Thyroid gland (tissue), 4 donors: ENCODE measurements at regions not wholly inside any gene's neighbourhood (a gene's known extent, or its start where the extent isn't known, plus 50 kb on each side); places are given as distances from the start of the nearest gene placed in this dataset.

Experiments
- DNase-seq, 2 donors: peaks; one replicate each; pipeline ENCODE4 v3.0.0-alpha.2; 2019
- H3K27ac ChIP-seq, 3 donors: fragments of 200-600 bp; sonication (generic); 1 replicate in 2 of 3; 2 replicates in 1 of 3; pipeline ENCODE4 v1.5.1; 2016 to 2019; ENCODE audit warnings: mild to moderate bottlenecking in 1 of 3, moderate library complexity in 1 of 3
- H3K27me3 ChIP-seq: fragments of 200-600 bp; sonication (generic); one replicate; pipeline ENCODE4 v1.5.1; 2019
- H3K36me3 ChIP-seq, 2 donors: fragments of 200-600 bp; sonication (generic); one replicate each; pipeline ENCODE4 v1.5.1; 2016 to 2019
- H3K4me1 ChIP-seq, 2 donors: fragments of 200-600 bp; sonication (generic); one replicate each; pipeline ENCODE4 v1.5.1; 2017 to 2019
- H3K4me3 ChIP-seq, 3 donors: fragments of 200-600 bp; sonication (generic); replicated peaks in 1 of 3; 1 replicate in 2 of 3; 2 replicates in 1 of 3; pipeline ENCODE4 v1.5.1; 2016; ENCODE audit warnings: mild to moderate bottlenecking in 1 of 3
- H3K9me3 ChIP-seq: fragments of 200-600 bp; sonication (generic); one replicate; pipeline ENCODE4 v1.5.1; 2017
- POLR2A ChIP-seq, 2 donors: fragments of 450-650 bp; IDR thresholded peaks; one replicate each; pipeline ENCODE4 v1.6.1; 2017; ENCODE audit warnings: antibody characterized with exemption in 2 of 2, mild to moderate bottlenecking in 2 of 2, moderate library complexity in 1 of 2
- WGBS, 2 donors: methylation state at CpG; one replicate each; pipeline ENCODE4 v1.1.5; 2017; 5-methylcytosine and 5-hydroxymethylcytosine counted together
- intact Hi-C: fragments of 100-400 bp; cut with DNase I; formaldehyde crosslinking; loops from one replicate; pipeline ENCODE4 v1.15.1; 2023
- TF ChIP-seq, protein P1 (sequence below), 6 experiments: fragments of 200-600 bp in 3 of 6; fragments of 450-650 bp in 3 of 6; sonication (generic) in 3 of 6; IDR thresholded peaks; one replicate each; pipeline ENCODE4 v1.5.1; 2016 to 2019; ENCODE audit warnings: antibody characterized with exemption in 6 of 6, mild to moderate bottlenecking in 2 of 6, inconsistent platforms in 1 of 6, moderate library complexity in 1 of 6

DNA sequence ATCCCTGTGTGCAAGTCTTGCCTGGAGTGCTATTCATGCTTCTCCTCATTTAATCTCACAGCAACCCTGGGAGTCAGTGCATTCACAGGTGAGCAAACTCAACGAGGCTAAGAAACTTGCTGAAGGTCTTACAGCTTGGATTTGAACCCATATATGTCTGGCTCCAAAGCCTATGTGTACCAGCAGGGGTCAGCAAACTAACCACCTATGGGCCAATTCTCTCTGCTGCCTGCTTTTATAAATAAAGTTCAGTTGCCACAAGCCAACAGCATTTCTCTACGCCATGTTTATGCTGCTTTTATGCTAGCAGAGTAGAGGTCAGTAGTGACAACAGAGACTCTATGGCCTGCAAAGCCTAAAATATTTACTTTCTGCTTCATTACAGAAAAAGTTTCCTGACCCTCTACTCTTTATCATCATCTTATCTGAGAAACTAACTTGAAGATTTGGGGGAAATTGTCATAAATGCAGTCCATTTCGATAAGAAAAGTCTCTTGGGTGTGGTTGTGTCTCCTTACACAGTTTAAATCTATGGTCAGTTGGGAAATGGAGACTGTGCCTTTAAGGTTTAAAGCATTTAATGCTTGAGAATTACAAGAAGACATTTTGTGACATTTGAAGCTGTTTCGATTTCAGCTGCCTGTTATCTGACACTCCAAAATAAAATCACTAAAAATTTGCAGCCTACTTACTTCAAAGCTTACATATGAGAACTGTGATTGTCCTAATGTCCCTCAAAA, 137.7 kb downstream of the PRELID2 start:
- H3K4me1 ChIP-seq: no peaks in the 10 kb centered on the region
- intact Hi-C loops: no loop called here
- WGBS, 2 donors: 66 to 70% methylated on average over 4 of the region's 4 CpGs

DNA sequence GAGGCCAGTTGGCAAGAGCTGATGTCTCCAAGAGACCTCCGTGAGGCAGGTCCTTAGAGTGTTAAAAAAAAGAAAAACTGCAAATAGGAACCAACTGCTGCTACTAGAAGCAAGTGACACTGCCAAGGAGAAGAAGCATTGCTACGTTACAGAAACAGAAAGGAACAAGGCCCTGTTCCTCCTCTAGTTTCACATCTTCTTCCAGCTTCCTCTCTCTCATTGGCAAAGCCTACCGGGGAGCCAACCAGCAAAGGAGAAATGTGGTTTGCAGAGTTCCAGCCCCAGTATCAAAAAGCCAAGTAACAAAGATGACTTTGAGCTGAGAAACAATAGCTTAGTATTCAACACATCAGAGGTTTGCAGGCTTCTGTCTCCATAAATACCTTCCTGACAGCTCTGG, 145.9 kb downstream of the PRELID2 start:
- H3K4me1 ChIP-seq: no peaks in the 10 kb centered on the region
- no peak for DNase-seq
- WGBS, 2 donors: 68 to 71% methylated on average over 3 of the region's 3 CpGs
- no peak overlapping the region for H3K27ac ChIP-seq
- no peak for TF ChIP-seq POLR2A (IDR thresholded peaks at IDR 0.05)
- TF ChIP-seq, protein P1, sequence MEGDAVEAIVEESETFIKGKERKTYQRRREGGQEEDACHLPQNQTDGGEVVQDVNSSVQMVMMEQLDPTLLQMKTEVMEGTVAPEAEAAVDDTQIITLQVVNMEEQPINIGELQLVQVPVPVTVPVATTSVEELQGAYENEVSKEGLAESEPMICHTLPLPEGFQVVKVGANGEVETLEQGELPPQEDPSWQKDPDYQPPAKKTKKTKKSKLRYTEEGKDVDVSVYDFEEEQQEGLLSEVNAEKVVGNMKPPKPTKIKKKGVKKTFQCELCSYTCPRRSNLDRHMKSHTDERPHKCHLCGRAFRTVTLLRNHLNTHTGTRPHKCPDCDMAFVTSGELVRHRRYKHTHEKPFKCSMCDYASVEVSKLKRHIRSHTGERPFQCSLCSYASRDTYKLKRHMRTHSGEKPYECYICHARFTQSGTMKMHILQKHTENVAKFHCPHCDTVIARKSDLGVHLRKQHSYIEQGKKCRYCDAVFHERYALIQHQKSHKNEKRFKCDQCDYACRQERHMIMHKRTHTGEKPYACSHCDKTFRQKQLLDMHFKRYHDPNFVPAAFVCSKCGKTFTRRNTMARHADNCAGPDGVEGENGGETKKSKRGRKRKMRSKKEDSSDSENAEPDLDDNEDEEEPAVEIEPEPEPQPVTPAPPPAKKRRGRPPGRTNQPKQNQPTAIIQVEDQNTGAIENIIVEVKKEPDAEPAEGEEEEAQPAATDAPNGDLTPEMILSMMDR (IDR thresholded peaks at IDR 0.05): no peak
- no peak overlapping the region for H3K4me3 ChIP-seq
- H3K9me3 ChIP-seq: no peaks in the 10 kb centered on the region
- H3K27me3 ChIP-seq: no peaks in the 10 kb centered on the region
- no peaks in the 10 kb centered on the region for H3K36me3 ChIP-seq
- intact Hi-C loops: loop anchor here (10.0 kb wide), 2 partner anchors 136 to 366 kb away; no protein-coding TSS in a partner anchor

More for the DNA sequence above, 137.7 kb downstream of the PRELID2 start:
- no peak for DNase-seq
- TF ChIP-seq, protein P1 (IDR thresholded peaks at IDR 0.05): peak in 3 of 6 experiments; percentile 29 to 33 (median 32)
- no peak for TF ChIP-seq POLR2A (IDR thresholded peaks at IDR 0.05)
- no peaks in the 10 kb centered on the region for H3K36me3 ChIP-seq
- H3K27ac ChIP-seq: no peak overlapping the region
- no peaks in the 10 kb centered on the region for H3K9me3 ChIP-seq
- H3K27me3 ChIP-seq: no peaks in the 10 kb centered on the region
- no peak overlapping the region for H3K4me3 ChIP-seq

DNA sequence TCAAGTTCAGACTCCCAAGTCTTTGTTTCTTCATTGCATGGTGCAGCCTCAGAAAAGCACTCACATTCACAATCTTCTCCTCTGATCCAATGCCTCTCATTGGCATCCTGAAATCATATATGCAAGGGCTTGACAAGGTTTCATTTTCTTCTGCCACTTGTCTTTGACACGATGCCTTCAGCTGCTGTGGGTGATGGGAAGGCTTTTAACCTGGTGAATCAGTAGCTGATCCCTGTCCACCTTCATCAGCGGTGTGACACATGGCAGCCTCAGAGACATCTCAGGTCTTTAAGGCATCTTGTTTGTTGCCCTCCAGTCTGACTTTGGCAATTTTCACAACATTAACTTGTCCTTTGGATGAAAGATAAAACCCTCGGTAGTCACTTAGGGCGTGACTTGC, 147.2 kb downstream of the PRELID2 start:
- intact Hi-C loops: loop anchor here (10.0 kb wide), 2 partner anchors 137 to 367 kb away; no protein-coding TSS in a partner anchor
- TF ChIP-seq POLR2A (IDR thresholded peaks at IDR 0.05): no peak
- TF ChIP-seq, protein P1 (IDR thresholded peaks at IDR 0.05): no peak
- H3K9me3 ChIP-seq: no peaks in the 10 kb centered on the region
- no peaks in the 10 kb centered on the region for H3K27me3 ChIP-seq
- H3K4me3 ChIP-seq: no peak overlapping the region
- no peak for DNase-seq
- H3K4me1 ChIP-seq: no peaks in the 10 kb centered on the region
- no peak overlapping the region for H3K27ac ChIP-seq
- 79 to 93% methylated on average over 4 of the region's 4 CpGs for WGBS, 2 donors
- H3K36me3 ChIP-seq: no peaks in the 10 kb centered on the region

DNA sequence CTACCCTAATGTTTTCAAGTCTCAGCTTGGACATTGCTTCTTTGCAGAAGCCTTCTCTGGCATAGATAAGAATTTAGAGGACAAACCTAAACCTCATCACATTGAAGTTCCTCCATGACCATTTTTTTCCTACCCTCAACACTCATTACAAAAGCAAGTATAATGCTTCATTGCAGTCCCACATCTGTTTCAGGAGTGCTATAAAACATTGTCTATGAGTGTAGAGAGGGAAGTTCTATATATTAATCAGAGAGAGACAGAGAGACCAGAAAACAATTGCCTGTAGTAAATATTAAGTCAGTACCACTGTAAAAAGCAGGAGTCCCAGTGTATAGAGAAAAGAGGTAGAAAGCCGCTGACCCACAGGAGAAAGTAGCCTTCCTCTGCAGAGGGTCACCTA, 149.7 kb downstream of the PRELID2 start:
- TF ChIP-seq POLR2A (IDR thresholded peaks at IDR 0.05): no peak
- TF ChIP-seq, protein P1 (IDR thresholded peaks at IDR 0.05): no peak
- H3K4me3 ChIP-seq: no peak overlapping the region
- 100% methylated on average over 1 of the region's 1 CpG for WGBS, 2 donors
- H3K9me3 ChIP-seq: no peaks in the 10 kb centered on the region
- no peaks in the 10 kb centered on the region for H3K36me3 ChIP-seq
- H3K4me1 ChIP-seq: peaks cover 0 to 7% of the 10 kb centered on the region in 2 donors
- H3K27ac ChIP-seq: no peak overlapping the region
- intact Hi-C loops: loop anchor here (10.0 kb wide), 2 partner anchors 139 to 369 kb away; no protein-coding TSS in a partner anchor
- DNase-seq: no peak
- no peaks in the 10 kb centered on the region for H3K27me3 ChIP-seq

DNA sequence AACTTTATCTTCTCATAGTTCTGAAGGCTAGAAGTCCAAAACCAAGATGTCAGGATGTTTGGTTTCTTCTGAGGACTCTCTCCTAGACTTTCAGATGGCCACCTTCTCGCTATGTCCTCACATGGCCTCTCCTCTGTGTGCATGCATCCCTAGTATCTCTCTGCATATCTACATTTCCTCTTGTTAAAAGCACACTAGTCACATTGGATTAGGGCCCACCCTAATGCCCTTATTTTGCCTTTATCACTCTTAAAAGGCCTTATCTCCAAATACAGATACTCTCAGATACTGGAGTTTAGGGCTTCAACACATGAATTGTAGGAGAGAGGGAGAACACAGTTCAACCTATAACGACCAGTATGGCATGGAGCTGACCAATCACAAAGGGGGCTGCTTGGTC, 151.7 kb downstream of the PRELID2 start:
- H3K9me3 ChIP-seq: no peaks in the 10 kb centered on the region
- intact Hi-C loops: loop anchor here (10.0 kb wide), 2 partner anchors 141 to 371 kb away; no protein-coding TSS in a partner anchor
- no peak overlapping the region for H3K4me3 ChIP-seq
- peaks cover 0 to 7% of the 10 kb centered on the region in 2 donors for H3K4me1 ChIP-seq
- H3K27ac ChIP-seq: no peak overlapping the region
- DNase-seq: no peak
- 83 to 87% methylated on average over 2 of the region's 2 CpGs for WGBS, 2 donors
- H3K27me3 ChIP-seq: no peaks in the 10 kb centered on the region
- no peak for TF ChIP-seq POLR2A (IDR thresholded peaks at IDR 0.05)
- TF ChIP-seq, protein P1 (IDR thresholded peaks at IDR 0.05): no peak
- H3K36me3 ChIP-seq: no peaks in the 10 kb centered on the region
